ENCODE measurements at regions not wholly inside any gene's neighbourhood (a gene's known extent, or its start where the extent isn't known, plus 50 kb on each side); places are given as distances from the start of the nearest gene placed in this dataset.

DNA sequence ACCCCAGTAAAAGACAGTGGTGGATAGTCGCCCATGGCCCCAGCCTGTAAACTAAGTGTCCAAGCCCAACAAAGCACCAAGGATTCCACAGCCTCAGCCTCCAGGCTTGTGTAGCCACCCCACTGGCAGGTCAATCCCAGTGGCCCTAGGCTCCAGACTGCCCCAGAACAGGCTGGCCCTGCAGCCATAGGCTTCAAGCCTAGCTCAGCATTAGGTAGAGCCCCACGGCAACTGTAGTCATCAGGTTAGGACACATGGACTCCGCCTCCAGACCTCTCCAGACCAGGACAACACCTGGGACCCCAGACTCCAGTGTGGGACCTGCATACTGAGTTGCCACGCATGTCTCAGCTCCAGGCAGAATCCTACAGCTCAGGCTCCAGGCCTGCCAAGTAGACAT is 1590.6 kb upstream of the DDX18 start:
- Histone ChIP-seq H3K9me3 (ENCODE audit: control insufficient read depth, insufficient read depth, low read depth, low read length) (no peaks in the 10 kb centered on the region), H3K36me3 (ENCODE audit: control insufficient read depth, insufficient read depth, low read length) (no peaks in the 10 kb centered on the region), H3K4me3 (ENCODE audit: low read depth in 2 of 2, low read length in 2 of 2) (no peak overlapping the region), H3K27ac (ENCODE audit: low read length) (no peak overlapping the region), H3K4me1 (ENCODE audit: control insufficient read depth, insufficient read depth, low read length) (no peaks in the 10 kb centered on the region), H3K27me3 (ENCODE audit: control insufficient read depth, insufficient read depth, low read length) (no peaks in the 10 kb centered on the region)
- ATAC-seq (no peak), DNase-seq (ENCODE audit: low read depth, low spot score) (no peak)
- ChIA-PET CTCF (no interaction called here), POLR2A (no interaction called here)
- no TSS peak for BruUV-seq (replicated peaks)
- in situ Hi-C loops (cut with HindIII; ENCODE audit: low pct_unique_long_range_greater_than_20kb, low sequenced_read_pairs) (no loop called here), intact Hi-C loops (cut with micrococcal nuclease; ENCODE audit: unreplicated experiment) (no loop called here)
- TF ChIP-seq, protein P1, sequence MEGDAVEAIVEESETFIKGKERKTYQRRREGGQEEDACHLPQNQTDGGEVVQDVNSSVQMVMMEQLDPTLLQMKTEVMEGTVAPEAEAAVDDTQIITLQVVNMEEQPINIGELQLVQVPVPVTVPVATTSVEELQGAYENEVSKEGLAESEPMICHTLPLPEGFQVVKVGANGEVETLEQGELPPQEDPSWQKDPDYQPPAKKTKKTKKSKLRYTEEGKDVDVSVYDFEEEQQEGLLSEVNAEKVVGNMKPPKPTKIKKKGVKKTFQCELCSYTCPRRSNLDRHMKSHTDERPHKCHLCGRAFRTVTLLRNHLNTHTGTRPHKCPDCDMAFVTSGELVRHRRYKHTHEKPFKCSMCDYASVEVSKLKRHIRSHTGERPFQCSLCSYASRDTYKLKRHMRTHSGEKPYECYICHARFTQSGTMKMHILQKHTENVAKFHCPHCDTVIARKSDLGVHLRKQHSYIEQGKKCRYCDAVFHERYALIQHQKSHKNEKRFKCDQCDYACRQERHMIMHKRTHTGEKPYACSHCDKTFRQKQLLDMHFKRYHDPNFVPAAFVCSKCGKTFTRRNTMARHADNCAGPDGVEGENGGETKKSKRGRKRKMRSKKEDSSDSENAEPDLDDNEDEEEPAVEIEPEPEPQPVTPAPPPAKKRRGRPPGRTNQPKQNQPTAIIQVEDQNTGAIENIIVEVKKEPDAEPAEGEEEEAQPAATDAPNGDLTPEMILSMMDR (IDR thresholded peaks at IDR 0.05), result no peak

- Histone ChIP-seq H3K9me3 (ENCODE audit: control insufficient read depth, insufficient read depth, low read depth, low read length) (no peaks in the 10 kb centered on the region), H3K4me3 (ENCODE audit: low read depth in 2 of 2, low read length in 2 of 2) (no peak overlapping the region), H3K27ac (ENCODE audit: low read length) (no peak overlapping the region), H3K36me3 (ENCODE audit: control insufficient read depth, insufficient read depth, low read length) (no peaks in the 10 kb centered on the region), H3K4me1 (ENCODE audit: control insufficient read depth, insufficient read depth, low read length) (no peaks in the 10 kb centered on the region), H3K27me3 (ENCODE audit: control insufficient read depth, insufficient read depth, low read length) (no peaks in the 10 kb centered on the region)
- intact Hi-C loops (cut with micrococcal nuclease; ENCODE audit: unreplicated experiment) (no loop called here), in situ Hi-C loops (cut with HindIII; ENCODE audit: low pct_unique_long_range_greater_than_20kb, low sequenced_read_pairs) (no loop called here)
- ATAC-seq, result no peak
- CTCF ChIA-PET, result no interaction called here
- POLR2A ChIA-PET, result interaction anchor here (0.6 kb wide), 1 partner anchor 179 kb away, joined by 3 read pairs; no protein-coding TSS in a partner anchor
- TF ChIP-seq POLR2AphosphoS5 (IDR thresholded peaks at IDR 0.05; ENCODE audit: low read depth, low read length) (no peak), TCF7L2 (IDR thresholded peaks at IDR 0.05; ENCODE audit: low read depth, low read length) (no peak), SIN3A (IDR thresholded peaks at IDR 0.05; ENCODE audit: borderline replicate concordance, insufficient read depth, low read depth, low read length) (no peak)
- TF ChIP-seq, protein P1 (IDR thresholded peaks at IDR 0.05), result no peak
- TF ChIP-seq, protein P2, sequence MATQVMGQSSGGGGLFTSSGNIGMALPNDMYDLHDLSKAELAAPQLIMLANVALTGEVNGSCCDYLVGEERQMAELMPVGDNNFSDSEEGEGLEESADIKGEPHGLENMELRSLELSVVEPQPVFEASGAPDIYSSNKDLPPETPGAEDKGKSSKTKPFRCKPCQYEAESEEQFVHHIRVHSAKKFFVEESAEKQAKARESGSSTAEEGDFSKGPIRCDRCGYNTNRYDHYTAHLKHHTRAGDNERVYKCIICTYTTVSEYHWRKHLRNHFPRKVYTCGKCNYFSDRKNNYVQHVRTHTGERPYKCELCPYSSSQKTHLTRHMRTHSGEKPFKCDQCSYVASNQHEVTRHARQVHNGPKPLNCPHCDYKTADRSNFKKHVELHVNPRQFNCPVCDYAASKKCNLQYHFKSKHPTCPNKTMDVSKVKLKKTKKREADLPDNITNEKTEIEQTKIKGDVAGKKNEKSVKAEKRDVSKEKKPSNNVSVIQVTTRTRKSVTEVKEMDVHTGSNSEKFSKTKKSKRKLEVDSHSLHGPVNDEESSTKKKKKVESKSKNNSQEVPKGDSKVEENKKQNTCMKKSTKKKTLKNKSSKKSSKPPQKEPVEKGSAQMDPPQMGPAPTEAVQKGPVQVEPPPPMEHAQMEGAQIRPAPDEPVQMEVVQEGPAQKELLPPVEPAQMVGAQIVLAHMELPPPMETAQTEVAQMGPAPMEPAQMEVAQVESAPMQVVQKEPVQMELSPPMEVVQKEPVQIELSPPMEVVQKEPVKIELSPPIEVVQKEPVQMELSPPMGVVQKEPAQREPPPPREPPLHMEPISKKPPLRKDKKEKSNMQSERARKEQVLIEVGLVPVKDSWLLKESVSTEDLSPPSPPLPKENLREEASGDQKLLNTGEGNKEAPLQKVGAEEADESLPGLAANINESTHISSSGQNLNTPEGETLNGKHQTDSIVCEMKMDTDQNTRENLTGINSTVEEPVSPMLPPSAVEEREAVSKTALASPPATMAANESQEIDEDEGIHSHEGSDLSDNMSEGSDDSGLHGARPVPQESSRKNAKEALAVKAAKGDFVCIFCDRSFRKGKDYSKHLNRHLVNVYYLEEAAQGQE (IDR thresholded peaks at IDR 0.05; ENCODE audit: insufficient read depth in 1 of 2, low read depth in 2 of 2, low read length in 1 of 2), result no peak
- BruUV-seq (replicated peaks), result no TSS peak
- no peak for DNase-seq (ENCODE audit: low read depth, low spot score)
Measured at GRCh38 chr2:116224610-116225009, 1589.9 kb upstream of the DDX18 start.

DNA sequence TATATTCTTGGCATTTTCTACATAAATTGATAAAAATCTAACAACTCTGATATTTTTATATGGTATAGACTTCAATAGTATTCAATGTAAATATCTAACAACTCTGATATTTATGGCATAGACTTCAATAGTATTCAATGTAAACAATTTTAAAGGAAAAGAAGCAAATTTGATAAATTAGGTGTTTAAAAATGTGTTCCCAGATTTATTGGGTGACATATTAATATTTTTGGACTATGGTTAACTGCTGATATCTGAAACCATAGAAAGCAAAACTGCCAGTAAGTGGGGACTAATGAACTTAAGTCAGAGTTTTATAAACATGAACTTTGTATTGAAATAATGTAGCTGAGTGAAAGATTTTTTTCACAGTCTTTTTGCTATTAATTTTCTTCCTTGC is 1576.0 kb upstream of the DDX18 start:
- H3K27ac ChIP-seq (ENCODE audit: low read length), result no peak overlapping the region
- intact Hi-C loops (cut with micrococcal nuclease; ENCODE audit: unreplicated experiment) (no loop called here), in situ Hi-C loops (cut with HindIII; ENCODE audit: low pct_unique_long_range_greater_than_20kb, low sequenced_read_pairs) (no loop called here)
- no peaks in the 10 kb centered on the region for H3K9me3 ChIP-seq (ENCODE audit: control insufficient read depth, insufficient read depth, low read depth, low read length)
- POLR2A ChIA-PET, result no interaction called here
- no peak for TF ChIP-seq SIN3A (IDR thresholded peaks at IDR 0.05; ENCODE audit: borderline replicate concordance, insufficient read depth, low read depth, low read length)
- CTCF ChIA-PET, result no interaction called here
- BruUV-seq (replicated peaks), result no TSS peak
- H3K4me3 ChIP-seq (ENCODE audit: low read depth in 2 of 2, low read length in 2 of 2), result no peak overlapping the region
- H3K27me3 ChIP-seq (ENCODE audit: control insufficient read depth, insufficient read depth, low read length), result no peaks in the 10 kb centered on the region
- ATAC-seq (no peak), DNase-seq (ENCODE audit: low read depth, low spot score) (no peak)
- no peaks in the 10 kb centered on the region for H3K36me3 ChIP-seq (ENCODE audit: control insufficient read depth, insufficient read depth, low read length)
- H3K4me1 ChIP-seq (ENCODE audit: control insufficient read depth, insufficient read depth, low read length), result no peaks in the 10 kb centered on the region
